ENCODE measurements at regions not wholly inside any gene's neighbourhood (a gene's known extent, or its start where the extent isn't known, plus 50 kb on each side); places are given as distances from the start of the nearest gene placed in this dataset.
A peak's percentile ranks its signal among the peaks of the same experiment; 100 is the strongest.
"Not testable (repeated sequence)": the region's sequence is repeated elsewhere in the genome, so short reads cannot be mapped to it uniquely, and the experiment has no call there.

DNA sequence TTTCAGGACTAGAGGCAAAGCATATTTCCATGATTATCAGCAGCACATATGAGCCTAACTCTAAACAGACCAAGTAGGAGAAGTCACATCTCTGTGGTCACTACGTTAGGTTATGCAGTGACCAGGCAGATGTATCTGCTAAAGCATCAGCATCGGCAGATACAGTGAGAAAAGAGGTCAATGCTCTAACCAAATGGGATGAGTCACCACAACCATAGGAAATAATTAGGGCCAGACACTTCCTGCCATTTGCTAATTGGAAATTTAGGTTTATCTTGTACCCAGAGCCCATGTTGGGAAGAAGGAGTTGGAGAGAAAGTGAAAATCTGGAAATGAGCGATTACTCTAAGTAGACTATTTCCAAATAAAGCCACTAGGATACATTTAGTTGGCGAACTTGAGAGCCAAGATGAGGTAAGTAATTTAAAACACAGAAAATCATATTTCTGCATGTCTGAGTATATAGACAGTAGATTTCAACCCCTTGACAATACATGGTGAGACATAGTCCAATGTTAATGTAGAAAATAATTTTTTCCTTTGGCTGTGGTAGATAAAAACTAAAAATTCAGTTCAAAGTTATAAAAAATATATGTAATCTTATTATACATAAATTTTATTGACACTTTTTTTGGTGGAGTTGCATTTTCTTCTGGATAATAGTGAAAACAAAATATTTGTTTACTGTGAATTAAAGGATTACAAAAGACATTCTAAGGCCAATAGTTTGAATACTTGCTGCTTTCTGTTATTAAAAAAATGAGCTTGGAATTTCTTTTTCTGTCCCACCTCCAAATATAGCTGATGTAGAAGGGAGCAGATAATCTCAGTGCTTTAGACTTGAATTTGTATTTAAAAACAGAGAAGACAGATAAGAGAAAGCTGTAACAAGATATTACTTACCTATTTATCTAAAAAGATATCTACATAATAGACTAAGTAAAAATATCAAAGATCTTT lies 104.4 kb upstream of the CSNK1A1L start:
- no peak for DNase-seq

DNA sequence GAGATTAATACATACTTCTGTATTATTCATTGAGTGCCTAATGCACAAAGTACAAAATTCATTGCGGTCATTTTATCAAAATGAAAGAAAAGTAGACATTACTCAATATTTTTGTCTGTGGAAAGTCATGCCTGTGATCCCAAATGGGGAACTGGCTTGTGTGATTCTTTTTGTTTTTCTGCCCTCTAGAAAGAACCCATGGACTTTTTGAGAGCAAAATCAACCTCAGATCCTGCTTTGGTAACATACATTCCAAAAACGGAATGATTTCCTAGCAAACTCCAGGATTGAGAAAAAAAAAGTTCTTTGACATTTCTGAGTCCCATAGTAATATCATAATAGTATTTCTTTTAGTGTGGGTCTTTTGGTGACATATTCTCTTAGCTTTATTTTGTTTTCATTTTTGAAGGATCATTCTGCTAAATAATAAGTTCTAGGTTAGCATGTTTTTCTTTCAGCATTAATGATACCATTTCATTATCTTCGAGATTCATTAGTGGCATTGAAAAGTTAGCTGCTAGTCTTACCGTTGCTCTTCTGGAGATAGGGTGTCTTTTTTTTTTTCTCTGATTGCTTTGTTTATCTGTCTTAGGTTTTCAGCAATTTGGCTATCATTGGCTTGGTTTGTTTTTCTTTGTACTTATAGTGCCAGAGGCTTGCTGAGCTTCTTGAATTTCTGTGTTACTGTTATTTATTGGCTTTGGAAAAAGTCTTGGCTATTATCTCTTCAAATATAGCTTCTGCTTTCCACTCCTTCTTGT lies 102.4 kb upstream of the CSNK1A1L start:
- no peak for DNase-seq

- no peak for DNase-seq
These were observed 96.8 kb upstream of the CSNK1A1L start for GRCh38 chr13:37202264-37202663.

DNA sequence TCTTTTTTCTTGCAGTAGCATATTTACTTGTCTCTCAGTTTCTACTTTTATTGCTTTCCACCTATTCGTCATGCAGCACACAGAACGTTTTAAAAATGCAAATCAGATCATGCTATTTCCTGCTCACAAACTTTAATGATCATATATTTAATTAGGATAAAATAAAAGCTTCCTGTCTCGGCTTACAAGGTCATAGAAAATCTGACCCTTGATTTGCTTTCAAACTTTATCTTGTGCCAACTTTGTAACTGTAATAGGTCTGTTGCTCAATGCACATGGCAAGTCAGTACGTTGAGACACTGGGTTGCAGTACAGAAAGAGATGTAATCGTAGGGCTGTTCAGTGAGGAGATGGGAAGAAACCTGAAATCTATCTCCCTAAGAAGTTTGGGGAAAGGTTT lies 95.6 kb upstream of the CSNK1A1L start:
- DNase-seq, result no peak

GRCh38 chr13:37198629-37199028 lies 93.2 kb upstream of the CSNK1A1L start:
- DNase-seq, result no peak

DNA sequence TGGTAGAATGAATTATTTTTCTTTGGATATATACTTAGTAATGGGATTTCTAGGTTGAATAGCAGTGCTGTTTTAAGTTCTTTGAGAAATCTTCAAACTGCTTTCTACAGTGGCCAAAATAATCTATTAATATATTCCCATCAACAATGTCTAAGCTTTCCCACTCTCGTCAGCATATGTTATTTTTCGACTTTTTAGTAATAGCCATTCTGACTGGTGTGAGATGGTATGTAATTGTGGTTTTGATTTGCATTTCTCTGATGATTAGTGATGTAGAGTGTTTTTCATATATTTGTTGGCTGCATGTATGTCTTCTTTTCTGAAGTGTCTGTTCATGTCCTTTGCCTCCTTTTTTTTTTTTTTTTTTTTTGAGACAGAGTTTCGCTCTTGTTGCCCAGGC lies 90.2 kb upstream of the CSNK1A1L start:
- no peak for DNase-seq

DNA sequence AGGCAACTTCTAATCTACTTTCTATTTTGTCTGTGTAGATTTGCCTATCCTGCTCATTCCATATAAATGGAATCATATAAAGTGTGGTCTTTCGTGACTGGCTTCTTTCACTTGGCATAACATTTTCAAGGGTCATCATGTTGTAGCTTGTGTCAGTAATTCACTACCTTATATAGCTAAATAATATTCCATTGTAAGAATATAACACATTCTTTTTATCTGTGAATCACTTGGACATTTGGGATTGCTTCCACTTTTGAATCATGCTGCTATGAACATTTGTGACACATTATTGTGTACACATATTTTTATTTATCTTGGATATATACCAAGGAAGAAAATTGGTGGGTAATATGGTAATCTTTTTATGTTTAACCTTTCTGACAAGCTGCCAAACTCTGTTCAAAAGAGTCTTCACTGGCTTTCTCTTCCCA lies 89.0 kb upstream of the CSNK1A1L start:
- no peak for DNase-seq

DNA sequence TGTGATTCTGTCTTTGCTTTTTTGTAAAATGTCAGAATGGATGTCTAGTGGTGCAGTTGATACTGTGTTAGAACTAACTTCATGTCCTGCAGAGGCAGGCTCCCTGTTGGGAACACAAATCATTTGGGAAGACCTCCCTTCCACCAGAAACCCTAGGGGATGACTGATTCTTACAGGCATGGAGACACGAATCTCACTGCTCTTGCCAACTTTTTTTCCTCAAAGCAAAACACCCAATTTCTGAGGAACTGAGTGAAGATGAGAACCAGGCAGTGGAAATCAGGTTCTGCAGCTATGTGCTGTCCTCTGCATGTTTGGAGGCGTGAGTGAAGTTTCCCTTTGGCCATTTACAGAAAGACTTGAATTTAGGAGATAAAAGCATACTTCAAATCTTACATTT lies 87.5 kb upstream of the CSNK1A1L start:
- DNase-seq, result no peak

- DNase-seq, result no peak
These were observed 82.2 kb upstream of the CSNK1A1L start for GRCh38 chr13:37187621-37188020.

- no peak for DNase-seq
These were observed 81.6 kb upstream of the CSNK1A1L start for GRCh38 chr13:37187105-37187504.

DNA sequence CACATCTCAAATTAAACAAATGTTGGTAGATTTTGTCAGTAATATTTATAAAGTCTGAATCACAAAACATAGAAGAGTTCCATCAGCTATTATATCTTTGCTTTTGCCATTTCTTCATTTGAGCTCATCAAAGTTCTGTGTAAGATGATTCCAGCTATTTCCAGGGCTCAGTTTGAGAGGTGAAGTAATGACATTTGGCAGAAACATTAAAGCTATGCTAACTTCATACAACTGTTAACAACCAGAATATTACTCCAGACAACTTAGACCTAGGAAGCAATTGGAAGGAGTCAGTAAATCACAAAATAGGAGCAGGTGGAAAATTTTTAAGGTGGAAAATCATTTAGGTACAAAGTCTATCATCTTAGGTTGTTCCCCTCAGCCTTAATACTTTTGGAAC lies 76.2 kb upstream of the CSNK1A1L start:
- DNase-seq, result no peak

DNA sequence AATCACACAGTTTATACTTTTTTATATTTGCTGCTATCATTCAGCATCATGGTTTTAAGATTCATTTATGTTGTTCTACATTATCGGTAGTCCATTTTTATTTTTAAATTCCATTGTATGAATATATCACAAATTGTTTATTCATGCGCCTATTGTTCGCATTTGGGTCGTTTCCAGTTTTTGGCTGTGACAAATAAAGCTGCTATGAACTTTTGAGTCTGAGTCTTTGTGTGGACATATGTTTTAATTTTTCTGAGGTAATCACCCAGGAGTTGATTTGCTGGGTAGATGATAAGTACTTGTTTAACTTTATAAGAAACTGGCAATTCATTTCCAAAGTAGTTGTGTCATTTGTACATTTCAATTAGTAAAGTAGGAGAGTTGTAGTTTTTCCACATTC lies 74.2 kb upstream of the CSNK1A1L start:
- DNase-seq, result no peak

GRCh38 chr13:37177125-37177524 lies 71.7 kb upstream of the CSNK1A1L start:
- DNase-seq, result no peak

- peak in 1 of 2 donors; percentile 1 for DNase-seq
These were observed 70.5 kb upstream of the CSNK1A1L start for GRCh38 chr13:37175996-37176395.

GRCh38 chr13:37173214-37173613 lies 67.8 kb upstream of the CSNK1A1L start:
- no peak for DNase-seq

DNA sequence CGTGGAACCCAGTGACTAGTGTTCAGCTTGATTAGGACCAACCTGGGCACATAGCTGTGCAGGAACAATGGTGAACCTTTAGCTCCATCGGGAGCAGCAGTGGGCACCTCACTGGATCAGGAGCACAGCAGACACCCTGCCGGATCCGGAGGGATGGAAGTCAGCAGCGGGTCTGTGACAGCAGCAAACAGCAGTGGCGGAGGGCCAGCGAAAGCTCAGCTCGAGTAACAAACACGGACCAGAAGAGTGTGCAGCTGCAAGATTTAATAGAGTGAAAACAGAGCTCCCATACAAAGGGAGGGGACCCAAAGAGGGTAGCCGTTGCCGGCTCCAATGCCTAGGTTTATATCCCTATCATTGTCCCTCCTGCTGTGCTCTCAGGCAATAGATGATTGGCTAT lies 66.8 kb upstream of the CSNK1A1L start:
- DNase-seq, result not testable (repeated sequence)

DNA sequence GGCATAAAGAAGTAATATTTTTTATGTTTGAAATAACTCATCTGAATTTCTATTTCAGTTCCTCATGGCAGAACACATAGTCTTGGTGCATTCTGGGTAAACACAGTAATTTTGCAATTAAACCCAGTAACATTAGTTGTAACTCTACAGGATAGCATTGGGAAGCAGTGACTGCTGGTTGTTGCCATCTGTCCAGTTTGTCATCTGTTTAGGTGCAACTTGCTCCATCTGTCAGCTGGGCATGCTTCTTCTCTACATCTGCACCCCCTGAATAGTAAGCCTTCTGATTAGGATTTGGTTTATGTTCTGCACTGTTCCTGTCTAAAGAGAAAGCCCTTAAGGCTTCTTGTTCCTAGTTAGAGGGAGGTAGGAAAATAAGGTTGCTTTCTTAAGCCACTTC lies 63.5 kb upstream of the CSNK1A1L start:
- DNase-seq, result no peak

GRCh38 chr13:37168151-37168550 lies 62.7 kb upstream of the CSNK1A1L start:
- DNase-seq, result no peak

DNA sequence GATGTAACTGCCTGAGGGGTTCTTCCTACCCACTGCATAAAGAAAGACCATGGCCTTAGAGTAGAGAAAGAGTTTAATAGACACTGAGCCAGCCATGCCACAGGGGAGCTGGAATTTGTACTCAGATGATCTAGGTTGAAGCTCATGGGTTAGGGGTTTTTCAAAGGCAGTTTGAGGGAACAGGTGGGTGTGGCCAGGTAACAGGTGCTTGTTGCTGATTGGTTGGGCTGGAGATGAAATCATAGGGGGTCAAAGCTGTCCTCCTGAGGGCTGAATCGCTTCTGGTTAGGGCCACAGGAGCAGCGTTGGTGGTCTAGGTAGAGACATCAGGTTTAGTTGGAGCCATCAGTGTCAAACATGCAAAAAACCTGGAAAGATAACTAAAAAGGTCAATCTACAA lies 59.2 kb upstream of the CSNK1A1L start:
- DNase-seq, result no peak

GRCh38 chr13:37163641-37164265 lies 58.3 kb upstream of the CSNK1A1L start:
- no peak for DNase-seq

GRCh38 chr13:37158481-37158880 lies 53.0 kb upstream of the CSNK1A1L start:
- DNase-seq, result no peak

- DNase-seq, result not testable (repeated sequence)
These were observed 50.2 kb upstream of the CSNK1A1L start for GRCh38 chr13:37155613-37156097.

All from inflammatory macrophage treated with lipopolysaccharide for 1 hour (primary cell).